GM21576 (cell line): ENCODE measurements at regions not wholly inside any gene's neighbourhood (a gene's known extent, or its start where the extent isn't known, plus 50 kb on each side); places are given as distances from the start of the nearest gene placed in this dataset.

Source experiments
- ATAC-seq: cut with Tn5 transposase; IDR thresholded peaks from one replicate; pipeline ENCODE4 v1.9.1; 2021; ENCODE audit warnings: mild to moderate bottlenecking, moderate library complexity; ENCODE audit not compliant: unreplicated experiment

DNA sequence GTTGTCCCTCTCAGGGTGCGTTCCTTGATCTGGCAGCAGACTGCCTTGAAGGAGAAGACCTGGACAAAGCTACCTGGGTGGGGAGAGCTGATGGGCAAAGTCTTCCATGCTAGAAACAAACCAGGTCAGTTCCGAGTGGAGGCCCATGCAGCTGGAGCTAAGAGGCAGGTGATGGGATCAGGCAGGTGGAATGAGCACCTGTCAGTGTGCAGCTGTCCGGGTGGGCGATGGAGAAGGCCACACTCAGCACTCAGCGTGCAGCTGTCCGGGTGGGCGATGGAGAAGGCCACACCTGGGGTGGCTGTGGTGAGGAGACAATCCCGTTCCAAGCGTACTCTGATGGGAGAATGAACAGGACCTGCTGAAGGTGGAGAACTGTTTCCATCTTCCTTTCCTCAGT, 237.3 kb upstream of the MYT1L start:
- no peak for ATAC-seq

DNA sequence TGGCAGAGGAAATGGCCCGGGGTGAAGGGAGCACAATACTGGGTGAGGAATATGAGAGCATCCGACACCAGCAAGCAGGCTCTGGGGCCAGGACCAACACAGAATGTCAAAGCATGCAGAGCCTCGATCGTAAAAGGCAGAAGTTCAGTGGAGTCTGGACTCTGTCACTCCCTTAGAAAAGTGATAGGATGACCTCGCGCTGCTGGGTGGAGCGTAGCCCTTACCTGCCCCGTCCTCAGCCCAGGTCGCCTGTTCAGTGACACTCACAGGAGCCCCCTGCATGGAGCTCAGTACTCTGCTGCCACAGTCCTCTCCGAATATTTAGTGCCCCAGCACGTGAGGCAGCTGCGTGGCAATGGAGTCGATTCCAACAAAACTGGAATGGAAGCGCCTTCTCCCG, 236.7 kb upstream of the MYT1L start:
- no peak for ATAC-seq

- ATAC-seq: no peak
Observed at GRCh38 chr2:2566396-2567323, 235.6 kb upstream of the MYT1L start.

DNA sequence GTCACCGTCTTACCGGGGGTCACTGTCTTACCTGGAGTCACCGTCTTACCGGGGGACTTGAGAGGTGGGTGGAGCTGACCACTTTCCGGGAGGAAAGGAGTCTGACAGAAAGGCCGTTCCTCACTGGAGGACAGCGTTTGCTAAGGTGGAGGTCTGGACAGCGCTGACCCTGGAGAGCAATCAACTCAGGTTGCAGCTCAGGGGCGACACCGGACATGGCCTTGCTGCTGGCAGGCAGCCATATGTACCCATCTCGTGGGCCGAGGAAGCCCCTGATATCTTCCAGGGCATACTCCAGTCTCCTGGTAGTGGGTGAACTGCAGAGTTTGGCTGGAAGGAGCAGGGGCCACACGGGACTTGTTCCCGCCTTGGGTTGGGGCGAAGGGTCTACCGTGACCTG, 234.6 kb upstream of the MYT1L start:
- ATAC-seq: no peak

DNA sequence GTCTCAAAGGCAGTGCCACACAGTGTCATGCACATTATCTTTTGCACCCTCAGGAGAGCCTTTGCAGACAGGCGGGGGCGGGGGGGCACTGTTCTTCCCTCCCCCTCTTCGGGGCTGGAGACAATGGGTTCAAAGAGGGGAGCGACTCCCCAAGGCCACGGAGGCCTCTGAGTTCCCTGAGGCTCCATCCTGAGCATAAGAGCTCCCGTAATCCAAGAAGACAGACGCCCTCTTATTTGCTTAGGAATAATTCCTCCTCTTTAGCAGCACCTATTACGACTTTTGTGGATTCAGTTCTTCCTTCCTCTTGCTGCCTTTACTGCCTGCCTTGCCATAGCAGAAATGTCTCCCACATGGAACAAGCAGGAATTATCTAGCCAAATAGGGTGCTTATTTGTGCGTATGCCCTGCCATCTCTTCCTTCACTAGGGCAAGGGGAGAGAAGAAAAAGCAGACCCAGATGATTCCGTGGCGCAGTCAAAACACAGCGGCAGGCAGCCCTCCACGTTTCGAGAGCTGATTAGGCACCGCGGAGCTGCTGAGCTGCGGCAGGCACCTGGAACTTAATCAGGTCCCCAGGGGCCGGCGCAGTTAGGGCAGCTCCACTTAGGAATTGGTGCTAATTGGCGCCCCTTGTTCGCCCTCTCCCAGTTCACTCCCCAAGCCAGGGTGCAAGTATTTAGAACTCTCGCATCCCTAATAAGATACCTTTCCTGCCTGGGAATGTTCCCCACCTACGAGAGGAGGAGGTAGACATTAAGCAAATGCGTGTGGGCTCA, 233.4 kb upstream of the MYT1L start:
- no peak for ATAC-seq

DNA sequence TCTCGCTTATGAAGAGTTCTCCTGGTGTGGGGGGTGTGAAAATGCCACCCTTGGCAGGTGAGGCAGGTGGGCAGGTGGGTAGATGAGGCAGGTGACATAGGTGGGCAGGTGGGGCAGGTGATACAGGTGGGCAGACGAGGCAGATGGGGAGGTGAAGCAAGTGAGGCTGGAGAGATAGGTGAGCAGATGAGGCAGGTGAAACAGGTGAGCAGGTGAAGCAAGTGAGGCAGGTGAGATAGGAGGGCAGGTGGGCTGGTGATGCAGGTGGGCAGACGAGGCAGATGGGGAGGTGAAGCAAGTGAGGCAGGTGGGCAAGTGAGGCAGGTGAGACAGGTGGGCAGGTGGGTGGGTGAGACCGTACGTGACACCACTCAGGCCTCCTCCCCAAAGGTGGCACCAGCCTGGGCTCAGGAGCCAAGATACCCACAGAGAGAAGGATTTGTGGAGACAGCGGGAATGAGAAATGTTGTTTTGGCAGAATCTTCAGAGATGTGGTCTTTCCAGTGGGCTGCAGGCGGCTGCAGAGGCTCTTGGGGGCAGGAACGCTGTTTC, 232.3 kb upstream of the MYT1L start:
- ATAC-seq: no peak

- ATAC-seq: no peak
Observed at GRCh38 chr2:2562867-2563266, 231.8 kb upstream of the MYT1L start.

- ATAC-seq: no peak
Observed at GRCh38 chr2:2561346-2562095, 230.4 kb upstream of the MYT1L start.

DNA sequence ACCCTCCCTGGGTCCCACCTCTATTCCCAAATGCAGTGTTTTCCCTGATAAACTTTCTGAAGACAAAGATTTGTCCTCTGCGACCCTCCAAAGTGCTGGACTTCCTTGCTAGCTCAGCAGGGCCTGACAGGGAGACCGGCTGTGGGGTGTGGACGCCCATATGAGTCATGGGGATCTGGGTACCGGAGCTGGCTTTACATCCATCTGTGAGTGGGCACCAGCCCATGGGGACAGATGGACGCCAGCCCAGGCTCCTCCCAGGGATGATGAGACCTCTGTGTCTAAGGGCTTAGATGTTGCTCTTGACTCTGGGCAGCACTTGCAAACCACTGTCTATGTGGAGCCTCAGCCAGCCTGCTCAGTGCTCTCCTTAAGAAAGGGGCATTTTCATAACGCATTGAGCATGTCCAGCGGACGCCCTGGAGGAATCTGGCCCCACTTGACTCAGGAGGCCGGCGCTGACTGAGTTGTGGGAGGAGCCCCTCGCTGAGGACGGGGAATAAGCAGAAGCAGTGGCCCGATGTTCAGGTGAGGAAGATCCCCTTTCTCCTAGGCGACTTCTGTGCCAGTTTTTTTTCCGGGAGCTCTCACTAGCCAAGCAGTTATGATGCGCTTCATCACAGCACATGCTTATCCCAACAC, 229.4 kb upstream of the MYT1L start:
- no peak for ATAC-seq

GRCh38 chr2:2558476-2558875, 227.4 kb upstream of the MYT1L start:
- ATAC-seq: no peak

- no peak for ATAC-seq
Observed at GRCh38 chr2:2557475-2557874, 226.4 kb upstream of the MYT1L start.

DNA sequence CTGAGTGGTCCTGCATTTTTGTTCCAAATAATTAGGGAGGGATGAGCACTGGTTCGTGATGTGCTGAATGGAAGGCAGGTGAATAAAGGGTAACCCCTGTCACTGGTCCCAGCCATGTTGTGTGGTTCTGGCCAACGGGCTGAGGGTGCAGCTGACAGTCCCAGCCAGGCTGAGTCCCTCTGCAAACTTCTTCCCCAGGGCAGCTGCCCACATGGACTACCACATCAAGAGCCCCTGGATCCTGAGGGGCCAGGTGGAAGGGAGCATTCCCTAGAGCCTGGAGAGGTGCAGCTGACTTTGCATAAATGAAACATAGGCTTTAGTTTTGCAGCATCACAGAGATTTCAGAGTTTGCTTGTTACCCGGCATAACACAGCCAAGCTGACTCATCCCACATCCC, 219.8 kb upstream of the MYT1L start:
- ATAC-seq: no peak

GRCh38 chr2:2547911-2548310, 216.8 kb upstream of the MYT1L start:
- ATAC-seq: no peak

DNA sequence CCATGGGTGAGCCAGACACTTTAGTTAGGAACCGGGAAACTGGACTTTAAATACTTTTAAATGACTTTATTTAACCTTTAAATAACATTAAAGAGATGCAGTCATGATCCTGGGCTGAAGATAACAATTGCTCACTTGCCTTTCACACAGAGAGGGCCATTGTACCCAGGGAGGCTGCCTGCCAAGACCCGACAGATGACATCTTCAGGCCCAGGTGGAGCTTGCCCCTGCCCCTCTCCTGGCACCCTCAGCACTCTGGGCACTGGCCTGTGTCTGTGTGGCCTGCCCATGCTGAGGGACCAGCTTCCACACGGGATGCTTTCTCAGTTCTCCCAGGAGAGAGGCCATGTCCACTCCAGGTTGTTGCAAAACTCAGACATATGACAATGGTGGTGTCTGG, 216.4 kb upstream of the MYT1L start:
- ATAC-seq: no peak

DNA sequence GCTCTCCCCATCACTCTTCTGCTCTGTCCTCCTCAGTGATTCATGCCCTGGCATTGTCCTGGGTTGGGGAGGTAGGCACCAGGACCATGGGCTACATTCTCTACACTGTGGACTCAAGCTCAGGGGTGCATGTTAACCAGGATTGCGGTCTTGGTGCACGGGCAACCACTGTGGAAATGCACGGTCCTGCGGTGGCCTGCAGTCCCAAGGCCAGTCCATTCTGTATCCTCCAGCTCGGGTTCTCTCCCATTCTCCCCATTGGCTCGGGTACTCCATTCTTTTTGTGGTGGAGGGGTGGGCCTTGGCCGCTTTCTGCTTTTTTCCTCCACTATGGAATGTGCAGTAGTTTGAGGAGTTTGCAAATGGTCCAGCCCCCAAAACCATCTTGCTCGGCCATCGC, 215.0 kb upstream of the MYT1L start:
- no peak for ATAC-seq

DNA sequence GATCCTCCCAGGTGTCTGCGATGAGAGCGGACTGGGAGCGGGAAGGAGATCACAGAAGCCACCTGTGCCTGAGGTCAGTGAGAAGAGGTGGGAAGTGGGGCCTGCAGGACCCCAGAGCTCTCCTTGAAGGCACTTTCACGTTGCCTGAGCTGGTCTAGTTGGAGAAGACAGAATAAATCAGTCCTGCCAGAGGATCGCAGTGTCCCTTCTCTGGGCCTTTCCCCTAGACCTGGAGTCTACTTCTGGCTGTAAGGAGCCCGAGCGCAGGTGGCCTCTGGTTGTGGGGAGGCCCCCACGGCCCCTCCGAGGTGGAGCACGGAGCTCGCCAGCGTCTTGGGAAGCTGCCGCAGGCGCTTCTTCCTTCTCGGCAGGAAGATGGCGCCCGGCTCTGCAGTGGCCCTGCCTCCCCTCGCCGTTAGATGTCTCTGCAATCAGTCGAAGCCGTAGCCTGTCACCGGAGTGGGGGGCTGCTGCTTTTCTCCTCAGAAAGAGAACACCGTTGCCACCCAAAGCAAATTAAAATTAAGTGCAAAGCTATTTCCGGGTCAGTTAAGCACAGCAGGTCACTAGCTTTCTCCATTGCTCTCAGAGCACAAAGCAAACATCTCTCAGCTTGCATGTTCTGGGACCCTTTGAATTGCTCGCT, 212.0 kb upstream of the MYT1L start:
- ATAC-seq: no peak

DNA sequence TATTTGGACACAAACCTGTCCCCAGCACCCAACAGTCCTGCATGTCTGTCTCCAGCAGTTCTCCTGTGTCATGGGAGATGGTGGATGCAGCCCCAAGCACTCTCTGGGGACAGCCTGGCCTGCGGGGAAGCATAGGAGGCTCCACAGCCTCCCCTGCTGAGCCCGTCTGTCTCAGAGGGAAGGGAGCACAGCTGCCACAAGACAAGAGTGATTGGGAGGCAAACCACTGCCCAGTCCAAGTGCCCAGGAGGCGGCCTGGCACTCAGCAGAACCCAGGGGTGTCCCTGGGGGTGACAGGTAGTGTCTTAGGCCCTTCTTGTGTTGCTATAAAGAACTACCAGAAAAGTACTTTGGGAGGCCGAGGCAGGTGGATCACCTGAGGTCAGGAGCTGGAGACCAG, 211.2 kb upstream of the MYT1L start:
- no peak for ATAC-seq

- ATAC-seq: no peak
Observed at GRCh38 chr2:2540406-2540805, 209.3 kb upstream of the MYT1L start.

DNA sequence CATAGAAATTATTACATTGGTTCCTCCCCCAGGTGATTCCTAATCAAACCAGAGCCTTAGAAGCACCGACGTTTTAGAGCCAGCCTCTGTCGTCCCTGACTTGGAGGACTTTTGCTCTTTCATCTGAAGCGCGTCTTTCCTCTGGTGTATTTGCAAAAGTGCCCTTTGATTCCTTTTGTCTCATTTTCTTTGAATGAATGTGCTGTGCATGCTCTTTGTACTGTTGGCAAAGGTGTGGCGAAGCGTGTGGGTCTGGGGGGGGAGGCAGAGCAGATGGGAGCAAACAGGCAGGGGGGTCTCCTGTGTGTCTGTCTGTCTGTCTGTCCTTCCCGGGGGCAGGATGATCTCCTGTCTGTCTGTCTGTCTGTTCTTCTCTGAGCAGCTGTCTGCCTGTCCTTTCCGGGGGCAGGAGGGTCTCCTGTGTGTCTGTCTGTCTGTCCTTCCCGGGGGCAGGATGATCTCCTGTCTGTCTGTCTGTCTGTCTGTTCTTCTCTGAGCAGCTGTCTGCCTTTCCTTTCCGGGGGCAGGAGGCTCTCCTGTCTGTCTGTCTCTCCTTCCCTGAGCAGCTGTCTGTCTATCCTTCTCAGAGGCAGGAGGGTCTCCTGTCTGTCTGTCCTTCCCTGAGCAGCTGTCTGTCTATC, 205.5 kb upstream of the MYT1L start:
- no peak for ATAC-seq

- no peak for ATAC-seq
Observed at GRCh38 chr2:2530334-2530733, 199.3 kb upstream of the MYT1L start.
